ENCODE measurements at regions not wholly inside any gene's neighbourhood (a gene's known extent, or its start where the extent isn't known, plus 50 kb on each side); places are given as distances from the start of the nearest gene placed in this dataset.

DNA sequence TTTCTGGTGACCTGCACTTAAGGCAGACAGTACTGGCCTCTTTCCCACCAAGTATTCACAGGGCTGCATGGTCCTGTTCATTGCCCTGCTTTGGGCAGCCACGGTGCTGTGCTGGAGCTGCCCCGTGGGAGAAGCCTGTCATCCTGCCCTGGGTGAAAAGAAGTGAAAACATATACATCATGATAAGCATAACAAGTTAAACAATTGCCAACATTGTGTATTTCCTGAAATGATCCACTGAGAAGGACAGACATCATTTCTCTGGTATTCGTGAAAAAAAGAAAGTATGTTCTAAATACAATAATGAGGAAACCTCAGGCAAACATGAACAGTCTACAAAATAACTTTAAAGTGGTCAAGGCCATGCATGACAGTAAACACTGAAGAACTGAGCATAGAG is 393.1 kb downstream of the TMEM135 start:
- no peak for TF ChIP-seq FOXA2 (IDR thresholded peaks at IDR 0.05)
- TF ChIP-seq, protein P1, sequence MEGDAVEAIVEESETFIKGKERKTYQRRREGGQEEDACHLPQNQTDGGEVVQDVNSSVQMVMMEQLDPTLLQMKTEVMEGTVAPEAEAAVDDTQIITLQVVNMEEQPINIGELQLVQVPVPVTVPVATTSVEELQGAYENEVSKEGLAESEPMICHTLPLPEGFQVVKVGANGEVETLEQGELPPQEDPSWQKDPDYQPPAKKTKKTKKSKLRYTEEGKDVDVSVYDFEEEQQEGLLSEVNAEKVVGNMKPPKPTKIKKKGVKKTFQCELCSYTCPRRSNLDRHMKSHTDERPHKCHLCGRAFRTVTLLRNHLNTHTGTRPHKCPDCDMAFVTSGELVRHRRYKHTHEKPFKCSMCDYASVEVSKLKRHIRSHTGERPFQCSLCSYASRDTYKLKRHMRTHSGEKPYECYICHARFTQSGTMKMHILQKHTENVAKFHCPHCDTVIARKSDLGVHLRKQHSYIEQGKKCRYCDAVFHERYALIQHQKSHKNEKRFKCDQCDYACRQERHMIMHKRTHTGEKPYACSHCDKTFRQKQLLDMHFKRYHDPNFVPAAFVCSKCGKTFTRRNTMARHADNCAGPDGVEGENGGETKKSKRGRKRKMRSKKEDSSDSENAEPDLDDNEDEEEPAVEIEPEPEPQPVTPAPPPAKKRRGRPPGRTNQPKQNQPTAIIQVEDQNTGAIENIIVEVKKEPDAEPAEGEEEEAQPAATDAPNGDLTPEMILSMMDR (IDR thresholded peaks at IDR 0.05; ENCODE audit: low read depth, low read length, missing input control), result no peak
- TF ChIP-seq, protein P2, sequence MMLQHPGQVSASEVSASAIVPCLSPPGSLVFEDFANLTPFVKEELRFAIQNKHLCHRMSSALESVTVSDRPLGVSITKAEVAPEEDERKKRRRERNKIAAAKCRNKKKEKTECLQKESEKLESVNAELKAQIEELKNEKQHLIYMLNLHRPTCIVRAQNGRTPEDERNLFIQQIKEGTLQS (IDR thresholded peaks at IDR 0.05), result no peak
- TF ChIP-seq, protein P3, sequence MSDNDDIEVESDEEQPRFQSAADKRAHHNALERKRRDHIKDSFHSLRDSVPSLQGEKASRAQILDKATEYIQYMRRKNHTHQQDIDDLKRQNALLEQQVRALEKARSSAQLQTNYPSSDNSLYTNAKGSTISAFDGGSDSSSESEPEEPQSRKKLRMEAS (IDR thresholded peaks at IDR 0.05), result no peak
- no peak for TF ChIP-seq YY1 (IDR thresholded peaks at IDR 0.05)

All from liver (tissue), 3 donors.